Heart right ventricle (tissue), 16 donors: ENCODE measurements at regions not wholly inside any gene's neighbourhood (a gene's known extent, or its start where the extent isn't known, plus 50 kb on each side); places are given as distances from the start of the nearest gene placed in this dataset.

ENCODE experiments used
- ATAC-seq, 8 donors: fragments of 200-7000 bp; cut with Tn5 transposase; one replicate each; pipeline ENCODE4 v1.9.1; 2020; ENCODE audit warnings: mild to moderate bottlenecking in 8 of 8, moderate library complexity in 8 of 8, moderate number of reproducible peaks in 1 of 8
- DNase-seq, 2 donors: peaks; one replicate each; pipeline ENCODE4 v3.0.0-alpha.2; 2020
- H3K27ac ChIP-seq, 10 donors: fragments of 200-600 bp; sonication (generic) in 2 of 10; one replicate each; pipeline versions ENCODE4 v1.5.0 to v1.8.0; 2020 to 2022; ENCODE audit warnings: mild to moderate bottlenecking in 3 of 10
- H3K27me3 ChIP-seq, 7 donors: fragments of 200-600 bp; one replicate each; pipeline ENCODE4 v1.8.0; 2021 to 2022; ENCODE audit warnings: mild to moderate bottlenecking in 2 of 7
- H3K36me3 ChIP-seq, 9 donors: fragments of 200-600 bp; sonication (generic) in 1 of 9; one replicate each; pipeline versions ENCODE4 v1.5.0 to v1.8.0; 2020 to 2022; ENCODE audit warnings: mild to moderate bottlenecking in 2 of 9
- H3K4me1 ChIP-seq, 9 donors: fragments of 200-600 bp; sonication (generic) in 1 of 9; one replicate each; pipeline versions ENCODE4 v1.5.0 to v1.8.0; 2020 to 2022; ENCODE audit warnings: mild to moderate bottlenecking in 4 of 9
- H3K4me3 ChIP-seq, 10 donors: fragments of 200-600 bp; sonication (generic) in 2 of 10; one replicate each; pipeline versions ENCODE4 v1.5.0 to v1.8.0; 2020 to 2022; ENCODE audit warnings: mild to moderate bottlenecking in 7 of 10, moderate library complexity in 2 of 10
- H3K9me3 ChIP-seq, 11 donors: fragments of 200-600 bp in 10 of 11; sonication (generic) in 2 of 11; one replicate each; pipeline versions ENCODE4 v1.5.0 to v1.8.0; 2013 to 2022; ENCODE audit warnings: mild to moderate bottlenecking in 2 of 11, control low read depth in 1 of 11, moderate library complexity in 1 of 11
- WGBS, 2 donors: extraction: QIAGEN DNeasy Blood & Tissue Kit; methylation state at CpG; one replicate each; pipeline ENCODE4 v1.1.7; 2013; ENCODE audit warnings: inconsistent platforms in 1 of 2; 5-methylcytosine and 5-hydroxymethylcytosine counted together
- intact Hi-C, 10 donors: fragments of 100-400 bp; cut with DNase I; formaldehyde crosslinking; loops; one replicate each; pipeline versions ENCODE4 v1.11.1 to v1.14.2; 2022
- TF ChIP-seq, protein P1 (sequence below), 9 donors: fragments of 200-600 bp; sonication (generic) in 2 of 9; IDR thresholded peaks; one replicate each; pipeline versions ENCODE4 v1.5.0 to v1.8.0; 2021 to 2022; ENCODE audit warnings: antibody characterized with exemption in 9 of 9, mild to moderate bottlenecking in 5 of 9, moderate library complexity in 1 of 9
- donor health status: Arrhythmogenic right ventricular cardiomyopathy.
- donor health status: ischemic (EF 13 %, LVEDD 7.1; RV severe dilation, severe dysfunction).
- donor health status: healthy with polysubstance abuse.
- donor health status: DM: no; HTN: yes; CAD: no.
- donor health status: DM: no; HTN: no; CAD: no.
- donor health status: ischemic (EF 25% LVEDD 6.9; RV normal size, moderate dysfunction).
- donor health status: ischemic (EF 25% LVEDD 5.7; RV mildly dilated, moderate dysfunction).
- donor health status: healthy.
- donor health status: DM: yes; HTN: yes; CAD: no.
- donor health status: Ischemic cardiomyopathy.
- donor health status: ischemic (EF 35%, LVEDD 5.7; RV mildly dilated, moderate dysfunction).
- donor health status: nonischemic (EF 11% LVEDD 7.7; RV severe dilation, severe dysfunction).
- donor health status: DM: yes; HTN: yes; CAD: no.
- donor health status: PGD.
- donor health status: ischemic (EF 29% LVEDD 5.4; RV normal size, mild dysfunction).
- donor health status: nonischemic (EF 23%, LVEDD 6.1; RV moderate dilation, normal function).

DNA sequence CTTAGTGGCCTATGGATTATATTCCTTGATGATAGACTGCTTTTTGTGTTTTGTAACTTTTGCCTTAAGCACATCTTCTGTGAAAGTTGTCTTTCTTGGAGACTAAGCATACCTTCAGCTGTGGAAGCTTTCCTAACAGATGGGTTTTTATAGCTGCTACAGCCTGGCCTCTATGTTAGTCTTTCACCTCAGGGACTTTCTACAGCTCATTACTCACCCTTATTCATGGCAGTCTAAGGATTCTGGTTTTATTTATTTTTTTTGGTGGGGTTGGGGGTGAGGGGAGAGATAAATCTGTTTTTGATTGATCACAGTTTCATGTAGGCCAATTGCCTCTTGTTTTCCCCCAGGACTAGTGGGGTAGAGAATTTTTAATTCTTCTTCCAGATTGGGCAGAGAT is 219.9 kb downstream of the DKK1 start:
- TF ChIP-seq, protein P1, sequence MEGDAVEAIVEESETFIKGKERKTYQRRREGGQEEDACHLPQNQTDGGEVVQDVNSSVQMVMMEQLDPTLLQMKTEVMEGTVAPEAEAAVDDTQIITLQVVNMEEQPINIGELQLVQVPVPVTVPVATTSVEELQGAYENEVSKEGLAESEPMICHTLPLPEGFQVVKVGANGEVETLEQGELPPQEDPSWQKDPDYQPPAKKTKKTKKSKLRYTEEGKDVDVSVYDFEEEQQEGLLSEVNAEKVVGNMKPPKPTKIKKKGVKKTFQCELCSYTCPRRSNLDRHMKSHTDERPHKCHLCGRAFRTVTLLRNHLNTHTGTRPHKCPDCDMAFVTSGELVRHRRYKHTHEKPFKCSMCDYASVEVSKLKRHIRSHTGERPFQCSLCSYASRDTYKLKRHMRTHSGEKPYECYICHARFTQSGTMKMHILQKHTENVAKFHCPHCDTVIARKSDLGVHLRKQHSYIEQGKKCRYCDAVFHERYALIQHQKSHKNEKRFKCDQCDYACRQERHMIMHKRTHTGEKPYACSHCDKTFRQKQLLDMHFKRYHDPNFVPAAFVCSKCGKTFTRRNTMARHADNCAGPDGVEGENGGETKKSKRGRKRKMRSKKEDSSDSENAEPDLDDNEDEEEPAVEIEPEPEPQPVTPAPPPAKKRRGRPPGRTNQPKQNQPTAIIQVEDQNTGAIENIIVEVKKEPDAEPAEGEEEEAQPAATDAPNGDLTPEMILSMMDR (IDR thresholded peaks at IDR 0.05): no peak
- no peaks in the 10 kb centered on the region for H3K4me1 ChIP-seq
- peaks cover 0 to under 1% (median 0%) of the 10 kb centered on the region in 7 donors for H3K27me3 ChIP-seq
- no peaks in the 10 kb centered on the region for H3K36me3 ChIP-seq
- peaks cover 0 to 16% (median 0%) of the 10 kb centered on the region in 11 donors for H3K9me3 ChIP-seq
- ATAC-seq (no peak), DNase-seq (no peak)
- no peak overlapping the region for H3K27ac ChIP-seq
- H3K4me3 ChIP-seq: no peak overlapping the region
- intact Hi-C loops: no loop called here

DNA sequence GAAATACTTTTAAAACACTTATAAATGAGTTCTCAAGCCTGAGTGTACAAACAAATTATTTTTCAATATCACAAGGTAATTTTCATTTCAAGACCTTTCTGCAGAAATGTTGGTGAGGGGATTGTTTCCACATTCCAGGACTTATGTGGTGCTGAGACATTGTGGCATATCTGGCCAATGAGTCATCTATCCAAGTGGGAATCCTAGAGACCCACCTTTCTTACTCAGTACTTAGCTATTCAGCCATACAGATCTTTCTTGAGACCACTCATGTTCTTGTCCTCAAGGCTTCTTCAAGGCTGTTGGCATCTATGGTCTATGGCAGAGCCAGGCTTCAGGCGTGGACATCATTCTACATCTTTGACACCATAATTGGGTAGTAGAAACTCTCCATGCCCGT is 225.4 kb downstream of the DKK1 start:
- WGBS, 2 donors: 81 to 92% methylated on average over 2 of the region's 2 CpGs
- TF ChIP-seq, protein P1 (IDR thresholded peaks at IDR 0.05): no peak
- ATAC-seq (no peak), DNase-seq (no peak)
- H3K4me1 ChIP-seq: no peaks in the 10 kb centered on the region
- H3K27me3 ChIP-seq: peaks cover 0 to 5% (median 0%) of the 10 kb centered on the region in 7 donors
- no peak overlapping the region for H3K27ac ChIP-seq
- peaks cover 0 to 16% (median 0%) of the 10 kb centered on the region in 11 donors for H3K9me3 ChIP-seq
- H3K4me3 ChIP-seq: no peak overlapping the region
- no peaks in the 10 kb centered on the region for H3K36me3 ChIP-seq
- intact Hi-C loops: no loop called here

DNA sequence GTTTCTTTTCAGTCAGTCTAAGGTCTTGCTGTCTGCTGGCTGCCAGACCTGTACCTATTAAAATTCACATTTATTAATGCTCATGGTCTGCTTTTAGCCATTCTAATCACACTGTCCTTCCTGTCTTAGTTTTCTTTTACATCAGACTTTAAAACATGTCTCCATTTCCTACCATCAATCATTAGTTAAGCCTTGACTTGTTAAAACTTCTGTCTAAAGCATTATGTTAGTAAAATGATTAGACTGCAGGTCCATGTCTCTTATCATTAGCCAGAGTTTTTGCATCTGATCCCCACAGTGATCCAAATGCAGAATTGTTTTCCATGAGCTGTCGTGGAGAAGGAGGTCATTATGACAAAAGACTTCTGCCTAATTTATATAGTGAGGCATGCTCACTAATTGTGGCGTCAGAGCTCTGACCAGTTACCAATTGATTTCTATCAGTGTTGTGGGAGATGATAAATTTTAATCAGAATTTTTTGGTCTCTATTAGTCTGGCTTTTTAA is 226.5 kb downstream of the DKK1 start:
- Histone ChIP-seq H3K27ac (no peak overlapping the region), H3K4me3 (no peak overlapping the region), H3K36me3 (no peaks in the 10 kb centered on the region), H3K4me1 (no peaks in the 10 kb centered on the region), H3K27me3 (peaks cover 0 to 5% (median 0%) of the 10 kb centered on the region in 7 donors), H3K9me3 (peaks cover 0 to 16% (median 0%) of the 10 kb centered on the region in 11 donors)
- ATAC-seq (no peak), DNase-seq (no peak)
- TF ChIP-seq, protein P1 (IDR thresholded peaks at IDR 0.05): no peak
- intact Hi-C loops: no loop called here
- WGBS, 2 donors: 51 to 61% methylated on average over 2 of the region's 2 CpGs

DNA sequence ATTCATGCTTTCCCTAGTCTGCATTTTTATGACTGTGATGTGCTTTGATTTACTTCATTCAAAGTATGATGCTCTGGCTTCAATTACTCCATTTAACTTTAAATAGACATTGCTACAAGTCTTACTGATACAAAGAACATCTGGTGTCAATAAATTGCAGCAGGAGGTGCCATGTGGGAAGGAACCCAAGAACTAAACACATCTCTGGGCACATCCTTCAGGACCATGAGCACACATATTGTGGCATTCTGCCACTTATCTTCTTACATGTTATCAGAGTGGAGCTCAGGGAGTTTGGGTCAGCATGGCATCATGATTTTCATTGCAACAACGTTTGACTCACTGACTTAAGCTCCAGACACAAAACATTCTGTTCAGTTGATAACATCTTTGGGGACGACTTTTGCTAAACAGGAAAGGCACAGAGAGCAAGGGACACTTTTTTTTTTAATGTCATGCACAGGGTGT is 227.0 kb downstream of the DKK1 start:
- DNase-seq (no peak), ATAC-seq (no peak)
- intact Hi-C loops: no loop called here
- no peaks in the 10 kb centered on the region for H3K36me3 ChIP-seq
- H3K4me3 ChIP-seq: no peak overlapping the region
- H3K27ac ChIP-seq: no peak overlapping the region
- 11 to 15% methylated on average over 2 of the region's 2 CpGs for WGBS, 2 donors
- peaks cover 0 to 5% (median 0%) of the 10 kb centered on the region in 7 donors for H3K27me3 ChIP-seq
- peaks cover 0 to 16% (median 0%) of the 10 kb centered on the region in 11 donors for H3K9me3 ChIP-seq
- H3K4me1 ChIP-seq: no peaks in the 10 kb centered on the region
- TF ChIP-seq, protein P1 (IDR thresholded peaks at IDR 0.05): no peak
